Common myeloid progenitor, CD34-positive (primary cell): ENCODE measurements at regions not wholly inside any gene's neighbourhood (a gene's known extent, or its start where the extent isn't known, plus 50 kb on each side); places are given as distances from the start of the nearest gene placed in this dataset.

Experiments
- CTCF ChIA-PET: fragments of 350-600 bp; sonication (Branson Sonifier 250); formaldehyde crosslinking; loops from one replicate; lab custom pipeline; 2021; ENCODE audit warnings: antibody characterized with exemption; lab: Charles Lee
- POLR2A ChIA-PET: fragments of 350-600 bp; sonication (Branson Sonifier 250); formaldehyde crosslinking; loops from one replicate; lab custom pipeline; 2021; ENCODE audit warnings: antibody characterized with exemption; lab: Charles Lee
- DNase-seq, 3 donors: peaks; one replicate each; pipeline versions ENCODE4 v3.0.0 to v3.0.0-alpha.2; 2013
- H3K27ac ChIP-seq, 2 experiments: 1 replicate in 1 of 2; 2 replicates in 1 of 2; pipeline ENCODE4 v1.7.0; 2013; ENCODE audit warnings: inconsistent platforms in 2 of 2, low read length in 2 of 2, mild to moderate bottlenecking in 2 of 2, low read depth in 1 of 2, moderate library complexity in 1 of 2; ENCODE audit not compliant: severe bottlenecking in 2 of 2, insufficient read depth in 1 of 2, poor library complexity in 1 of 2
- H3K27me3 ChIP-seq, 5 experiments: replicated peaks in 2 of 5; 1 replicate in 3 of 5; 2 replicates in 2 of 5; pipeline versions ENCODE4 v1.6.1 to v1.7.0; 2013; ENCODE audit warnings: low read length in 4 of 5, mild to moderate bottlenecking in 2 of 5, moderate library complexity in 2 of 5, inconsistent platforms in 1 of 5; ENCODE audit not compliant: insufficient read depth in 5 of 5, control insufficient read depth in 4 of 5
- H3K36me3 ChIP-seq, 4 experiments: 1 replicate in 2 of 4; 2 replicates in 2 of 4; pipeline versions ENCODE4 v1.6.1 to v1.7.0; 2013; ENCODE audit warnings: low read length in 3 of 4, control low read depth in 1 of 4, mild to moderate bottlenecking in 1 of 4; ENCODE audit not compliant: control insufficient read depth in 4 of 4, insufficient read depth in 4 of 4
- H3K4me1 ChIP-seq, 4 experiments: 1 replicate in 3 of 4; 2 replicates in 1 of 4; pipeline versions ENCODE4 v1.6.1 to v1.7.1; 2013; ENCODE audit warnings: low read length in 3 of 4, mild to moderate bottlenecking in 3 of 4, control low read depth in 1 of 4, inconsistent platforms in 1 of 4, moderate library complexity in 1 of 4; ENCODE audit not compliant: control insufficient read depth in 4 of 4, insufficient read depth in 4 of 4; ENCODE audit errors: control extremely low read depth in 1 of 4
- H3K4me3 ChIP-seq, 7 experiments: 1 replicate in 4 of 7; 2 replicates in 3 of 7; pipeline versions ENCODE4 v1.5.1 to v1.7.0; 2013; ENCODE audit warnings: mild to moderate bottlenecking in 7 of 7, low read length in 6 of 7, moderate library complexity in 6 of 7, inconsistent platforms in 2 of 7, low read depth in 2 of 7, control low read depth in 1 of 7; ENCODE audit not compliant: insufficient read depth in 4 of 7, control insufficient read depth in 1 of 7; ENCODE audit errors: extremely low read depth in 1 of 7
- H3K9me3 ChIP-seq, 5 experiments: 1 replicate in 4 of 5; 2 replicates in 1 of 5; pipeline versions ENCODE4 v1.6.1 to v1.7.1; 2013; ENCODE audit warnings: low read length in 4 of 5, mild to moderate bottlenecking in 2 of 5, inconsistent platforms in 1 of 5, low read depth in 1 of 5, moderate library complexity in 1 of 5; ENCODE audit not compliant: control insufficient read depth in 4 of 5, insufficient read depth in 2 of 5; ENCODE audit errors: control extremely low read depth in 1 of 5
- WGBS: methylation state at CpG from one replicate; pipeline ENCODE4 v1.1.5; 2013; ENCODE audit not compliant: insufficient coverage; 5-methylcytosine and 5-hydroxymethylcytosine counted together

- Histone ChIP-seq H3K4me3 (no peak overlapping the region), H3K27me3 (no peaks in the 10 kb centered on the region), H3K9me3 (no peaks in the 10 kb centered on the region), H3K36me3 (no peaks in the 10 kb centered on the region), H3K27ac (no peak overlapping the region), H3K4me1 (no peaks in the 10 kb centered on the region)
- ChIA-PET CTCF (no interaction called here), POLR2A (no interaction called here)
- DNase-seq: no peak
These were observed 98.9 kb downstream of the C3orf38 start for GRCh38 chr3:88248658-88249057.

DNA sequence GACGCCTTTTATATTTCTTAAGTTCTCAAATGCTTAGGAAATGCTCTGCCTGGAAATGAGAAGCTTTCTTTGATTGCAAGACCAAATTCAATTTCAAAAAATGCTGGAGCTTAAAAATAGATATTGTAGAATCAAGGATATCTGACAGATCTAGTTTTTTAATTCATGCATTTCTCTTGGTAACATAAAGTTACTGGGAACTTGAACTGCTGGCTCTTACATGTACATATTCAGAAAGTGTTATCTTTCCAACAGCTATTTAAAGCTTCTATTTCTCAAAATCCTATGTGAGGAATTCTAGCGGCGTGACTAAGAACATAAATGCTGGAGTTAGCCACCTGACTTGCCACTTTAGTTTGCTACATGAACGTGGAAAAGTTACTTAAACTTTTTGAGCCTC lies 109.3 kb downstream of the C3orf38 start:
- Histone ChIP-seq H3K4me1 (no peaks in the 10 kb centered on the region), H3K36me3 (no peaks in the 10 kb centered on the region), H3K27me3 (no peaks in the 10 kb centered on the region), H3K4me3 (no peak overlapping the region), H3K27ac (no peak overlapping the region), H3K9me3 (no peaks in the 10 kb centered on the region)
- POLR2A ChIA-PET: no interaction called here
- CTCF ChIA-PET: no interaction called here
- WGBS: 100% methylated on average over 2 of the region's 4 CpGs
- no peak for DNase-seq

- CTCF ChIA-PET: no interaction called here
- WGBS: 67% methylated on average over 3 of the region's 4 CpGs
- Histone ChIP-seq H3K27me3 (peaks cover 0 to 2% (median 0%) of the 10 kb centered on the region in 5 experiments), H3K27ac (no peak overlapping the region), H3K9me3 (no peaks in the 10 kb centered on the region), H3K4me1 (no peaks in the 10 kb centered on the region), H3K4me3 (no peak overlapping the region), H3K36me3 (no peaks in the 10 kb centered on the region)
- POLR2A ChIA-PET: no interaction called here
- peak in 1 of 3 donors; percentile 5 for DNase-seq
These were observed 112.8 kb downstream of the C3orf38 start for GRCh38 chr3:88262527-88262926.

DNA sequence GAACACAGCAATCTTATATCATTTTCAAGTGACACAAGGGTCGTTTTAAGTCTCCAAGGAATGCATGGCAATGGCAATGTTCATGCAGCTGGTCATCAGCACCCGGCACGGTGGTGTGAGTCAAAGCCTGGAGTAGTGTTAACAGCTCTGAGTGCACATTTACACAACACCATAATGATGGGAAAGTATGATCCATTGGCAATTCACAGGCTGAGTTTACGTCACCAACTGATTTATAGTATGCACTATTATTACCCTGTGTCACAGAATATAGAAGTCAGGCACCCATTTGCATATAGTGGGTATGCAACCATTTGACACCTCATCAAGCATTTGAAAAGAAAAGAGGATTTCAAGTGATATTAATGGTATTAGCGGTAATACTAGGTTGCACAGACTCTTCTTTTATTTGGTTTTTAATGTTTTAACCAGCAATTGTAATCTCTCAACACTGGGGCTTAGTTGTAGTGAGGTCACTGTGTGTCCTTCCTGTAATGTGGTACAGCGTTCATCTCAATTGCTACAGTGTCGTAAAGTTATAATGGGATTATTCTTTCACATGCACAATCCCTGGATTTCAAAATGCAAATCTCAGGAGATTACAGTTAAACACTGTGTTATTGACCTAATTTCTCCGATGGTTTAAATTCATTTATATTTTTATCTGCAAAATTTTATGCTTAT lies 113.8 kb downstream of the C3orf38 start:
- no peak overlapping the region for H3K27ac ChIP-seq
- peaks cover 0 to 2% (median 0%) of the 10 kb centered on the region in 5 experiments for H3K27me3 ChIP-seq
- 98% methylated on average over 5 of the region's 8 CpGs for WGBS
- ChIA-PET POLR2A (no interaction called here), CTCF (no interaction called here)
- no peaks in the 10 kb centered on the region for H3K36me3 ChIP-seq
- no peaks in the 10 kb centered on the region for H3K4me1 ChIP-seq
- no peak overlapping the region for H3K4me3 ChIP-seq
- H3K9me3 ChIP-seq: no peaks in the 10 kb centered on the region
- DNase-seq: no peak

DNA sequence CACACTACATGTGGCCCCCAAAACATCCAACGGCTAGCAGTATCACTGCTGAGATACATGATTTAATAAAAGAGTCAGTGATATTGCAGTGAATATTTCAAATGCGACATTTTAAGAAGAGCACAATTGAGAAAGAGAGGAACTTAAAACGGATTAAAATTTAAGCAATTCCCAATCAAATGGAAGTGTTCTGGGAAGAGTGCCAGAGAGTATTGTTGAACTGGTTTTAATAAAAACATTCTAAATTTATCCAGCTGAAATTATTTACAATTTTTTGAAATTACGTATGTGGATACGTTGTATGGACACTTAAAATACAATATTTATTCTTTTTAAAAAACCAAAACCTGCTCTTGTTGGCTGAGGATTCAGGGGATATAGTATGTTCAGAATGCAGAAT lies 117.7 kb downstream of the C3orf38 start:
- POLR2A ChIA-PET: no interaction called here
- Histone ChIP-seq H3K4me3 (no peak overlapping the region), H3K27ac (no peak overlapping the region), H3K9me3 (no peaks in the 10 kb centered on the region), H3K4me1 (no peaks in the 10 kb centered on the region), H3K27me3 (peaks cover 0 to 2% (median 0%) of the 10 kb centered on the region in 5 experiments), H3K36me3 (no peaks in the 10 kb centered on the region)
- CTCF ChIA-PET: no interaction called here
- no peak for DNase-seq
- no CpG with 5 or more reads among the region's 5 CpGs for WGBS

DNA sequence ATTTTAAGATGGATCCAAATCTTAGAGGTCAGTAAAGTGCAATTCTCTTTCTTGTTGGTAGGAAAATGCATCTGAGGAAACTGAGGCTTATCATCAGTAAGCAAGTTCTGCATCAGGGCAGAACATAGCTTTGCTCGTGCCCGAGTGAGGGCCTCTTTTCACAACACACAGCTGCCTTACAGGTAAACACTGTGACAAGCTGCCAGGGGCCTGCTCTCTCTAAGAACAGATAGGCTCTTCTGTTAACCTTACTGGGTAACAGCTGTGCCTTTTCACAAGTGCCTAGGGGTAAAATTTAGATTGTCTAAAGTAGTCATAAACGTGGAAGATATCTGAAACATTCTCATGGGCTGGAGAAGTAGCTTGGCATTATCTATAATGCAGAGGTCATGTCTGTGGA lies 118.1 kb downstream of the C3orf38 start:
- peaks cover 0 to 2% (median 0%) of the 10 kb centered on the region in 5 experiments for H3K27me3 ChIP-seq
- no peaks in the 10 kb centered on the region for H3K36me3 ChIP-seq
- no peak for DNase-seq
- H3K4me3 ChIP-seq: no peak overlapping the region
- 100% methylated on average over 1 of the region's 3 CpGs for WGBS
- POLR2A ChIA-PET: no interaction called here
- CTCF ChIA-PET: no interaction called here
- H3K27ac ChIP-seq: no peak overlapping the region
- no peaks in the 10 kb centered on the region for H3K9me3 ChIP-seq
- no peaks in the 10 kb centered on the region for H3K4me1 ChIP-seq

DNA sequence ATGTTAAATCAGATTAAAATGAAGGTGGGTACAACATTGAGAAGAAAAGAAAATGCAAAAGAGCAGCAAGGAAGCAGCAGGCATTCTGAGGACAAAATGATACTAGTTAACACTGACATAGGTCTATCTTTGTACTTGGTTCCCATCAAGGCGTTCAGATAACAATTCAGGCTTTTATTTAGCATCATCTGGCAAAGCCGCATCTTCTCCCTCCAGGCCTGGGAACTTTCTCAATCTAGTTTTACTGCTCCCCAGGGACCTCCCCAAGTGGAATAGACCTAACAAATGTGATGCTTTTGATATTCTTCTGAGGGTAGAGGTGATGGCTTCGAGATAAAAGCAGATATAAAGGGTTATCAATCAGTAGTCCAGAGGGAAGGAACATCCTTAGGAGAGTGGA lies 130.6 kb downstream of the C3orf38 start:
- ChIA-PET POLR2A (no interaction called here), CTCF (no interaction called here)
- DNase-seq: no peak
- Histone ChIP-seq H3K27me3 (no peaks in the 10 kb centered on the region), H3K36me3 (no peaks in the 10 kb centered on the region), H3K4me3 (no peak overlapping the region), H3K27ac (no peak overlapping the region), H3K9me3 (no peaks in the 10 kb centered on the region), H3K4me1 (no peaks in the 10 kb centered on the region)
- WGBS: 100% methylated on average over 3 of the region's 3 CpGs
